ELF-1 (cell line): ENCODE measurements at regions not wholly inside any gene's neighbourhood (a gene's known extent, or its start where the extent isn't known, plus 50 kb on each side); places are given as distances from the start of the nearest gene placed in this dataset.
A peak's percentile ranks its signal among the peaks of the same experiment; 100 is the strongest.
"Not testable (repeated sequence)": the region's sequence is repeated elsewhere in the genome, so short reads cannot be mapped to it uniquely, and the experiment has no call there.

Source experiments
- DNase-seq: peaks from one replicate; pipeline ENCODE4 v3.0.0-alpha.2; 2016; ENCODE audit warnings: low read depth, low spot score

DNA sequence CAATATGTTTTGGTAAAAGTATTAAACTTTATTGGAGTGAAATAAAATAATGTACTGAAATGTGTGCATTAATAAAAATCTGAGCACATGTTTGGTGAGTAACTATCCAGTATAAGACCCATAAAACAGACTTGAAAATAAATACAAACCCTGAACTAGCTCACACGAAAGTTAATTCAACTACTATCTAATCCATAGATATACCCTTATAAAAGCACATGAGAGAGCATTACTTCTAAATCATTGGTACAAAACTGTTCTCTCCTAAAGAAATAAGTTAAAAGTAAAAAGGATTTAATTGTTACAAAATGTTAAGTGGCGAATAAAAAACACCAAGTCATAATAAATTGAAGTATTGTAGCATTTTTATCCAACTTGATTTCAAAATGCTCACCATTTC is 295.6 kb downstream of the PTPRC start:
- DNase-seq = no peak

DNA sequence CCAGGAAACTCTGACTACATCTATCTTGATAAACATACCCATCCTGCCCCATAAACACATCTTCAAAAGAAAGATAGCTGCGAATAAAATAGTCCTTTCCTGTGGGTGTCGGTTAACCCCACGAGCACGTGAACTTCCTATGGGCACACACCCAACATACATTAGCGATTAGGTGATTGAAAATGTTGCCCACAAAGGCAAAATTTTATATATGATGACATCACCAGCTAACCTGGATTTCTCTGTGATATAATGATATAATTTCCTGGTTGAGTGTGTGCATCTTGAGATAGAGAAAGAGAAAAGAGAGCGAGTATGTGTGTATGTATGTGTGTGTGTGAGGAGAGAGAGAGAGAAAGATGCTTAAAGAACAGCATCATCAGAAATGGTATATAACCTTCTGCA is 296.1 kb downstream of the PTPRC start:
- no peak for DNase-seq

DNA sequence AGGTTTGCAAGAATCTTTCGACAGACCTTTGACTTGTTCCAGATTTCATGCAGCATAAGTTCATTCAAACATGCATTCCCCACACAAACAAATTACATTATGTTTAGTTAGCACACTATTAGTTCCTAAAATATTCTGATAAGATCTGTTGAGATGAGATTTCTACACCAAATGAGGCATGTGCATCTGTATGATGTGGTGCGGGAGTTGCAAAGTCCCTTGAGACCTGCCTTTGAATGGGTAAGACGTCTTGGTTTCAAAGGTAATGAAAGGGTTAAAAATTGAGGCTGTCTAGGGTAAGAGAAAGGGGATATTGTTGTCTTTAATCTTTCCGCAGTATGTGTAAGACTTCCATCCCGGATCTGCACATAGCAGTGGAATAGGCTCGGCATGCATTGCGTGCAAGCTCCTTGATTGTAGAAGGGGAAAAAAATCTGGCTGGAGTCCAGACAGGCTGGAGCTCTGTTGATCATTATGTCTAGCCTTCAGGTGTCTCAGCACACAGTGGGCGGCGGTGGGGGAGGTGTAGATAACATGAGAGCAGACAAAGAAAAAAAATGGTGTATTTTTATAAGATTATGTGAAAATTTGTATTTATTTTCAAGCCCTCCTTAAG is 296.6 kb downstream of the PTPRC start:
- DNase-seq = no peak

DNA sequence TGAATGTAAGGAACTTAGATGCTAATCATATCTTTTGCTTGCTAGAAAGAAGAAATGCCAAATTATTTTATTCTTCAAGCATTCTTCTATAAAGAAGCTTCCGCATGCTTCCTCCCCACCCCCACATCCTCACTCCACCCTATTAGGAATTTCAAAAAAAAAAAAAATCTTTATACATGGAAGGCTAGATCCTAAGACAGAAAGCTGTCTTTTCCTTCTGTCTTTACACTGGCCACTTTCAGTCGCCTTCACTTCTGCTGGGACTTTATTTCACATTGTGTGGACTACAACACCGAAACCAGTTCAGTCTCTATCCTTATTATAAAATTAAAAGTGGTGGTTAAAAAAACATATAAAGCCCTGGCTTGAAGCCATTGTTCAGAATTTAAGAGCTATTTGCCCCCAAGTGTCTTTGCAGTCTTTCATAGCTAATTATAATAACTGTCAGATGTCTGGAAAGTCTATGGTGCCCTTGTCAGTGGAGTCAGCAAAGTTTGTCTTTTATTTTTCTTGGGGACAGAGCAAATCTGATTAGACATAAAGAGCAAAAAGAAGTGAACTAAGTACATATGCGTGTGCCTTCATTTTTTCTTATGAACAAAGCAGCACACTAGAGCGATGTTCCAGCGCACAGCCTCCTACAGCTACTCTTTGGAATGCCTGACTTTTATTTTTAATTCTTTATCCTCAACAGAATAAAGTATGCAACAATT is 297.7 kb downstream of the PTPRC start:
- no peak for DNase-seq

DNA sequence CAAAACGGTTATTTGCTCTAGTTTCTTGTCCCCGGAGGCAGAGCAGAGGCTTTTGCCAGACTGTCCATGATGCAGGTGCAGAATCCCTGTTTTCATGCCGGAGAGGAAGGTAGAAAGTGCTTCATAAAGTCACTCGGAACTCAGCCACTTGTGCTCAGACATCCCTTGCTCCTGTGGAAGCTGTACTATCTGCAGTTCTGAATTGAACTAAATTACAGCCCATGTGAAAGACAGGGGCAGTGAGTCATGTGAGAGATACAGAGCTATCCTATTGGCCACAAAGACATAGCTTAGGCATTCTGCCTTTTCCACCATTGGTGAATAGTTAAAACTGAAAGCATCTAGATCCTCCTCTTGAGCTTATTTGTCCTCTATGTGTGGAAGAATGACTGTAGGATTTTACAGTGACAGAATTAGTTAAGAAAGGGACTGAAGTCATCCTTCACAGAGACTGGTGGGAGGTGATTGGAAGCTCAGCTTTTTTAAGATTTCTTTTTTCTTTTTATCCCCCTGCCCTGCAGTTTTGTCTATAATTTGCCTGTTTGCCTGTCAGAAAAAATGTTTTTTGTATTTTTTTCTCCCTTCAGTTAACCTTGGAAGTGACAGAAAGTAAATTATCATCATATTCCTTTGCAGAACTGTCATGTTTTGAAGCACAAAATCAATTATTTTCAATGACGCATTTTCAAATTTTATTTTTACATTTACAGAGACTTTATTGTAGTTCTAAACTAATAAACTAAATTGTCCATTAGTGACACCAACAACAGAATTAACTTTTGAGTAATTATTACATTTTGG is 298.6 kb downstream of the PTPRC start:
- DNase-seq = peak; percentile 1

DNA sequence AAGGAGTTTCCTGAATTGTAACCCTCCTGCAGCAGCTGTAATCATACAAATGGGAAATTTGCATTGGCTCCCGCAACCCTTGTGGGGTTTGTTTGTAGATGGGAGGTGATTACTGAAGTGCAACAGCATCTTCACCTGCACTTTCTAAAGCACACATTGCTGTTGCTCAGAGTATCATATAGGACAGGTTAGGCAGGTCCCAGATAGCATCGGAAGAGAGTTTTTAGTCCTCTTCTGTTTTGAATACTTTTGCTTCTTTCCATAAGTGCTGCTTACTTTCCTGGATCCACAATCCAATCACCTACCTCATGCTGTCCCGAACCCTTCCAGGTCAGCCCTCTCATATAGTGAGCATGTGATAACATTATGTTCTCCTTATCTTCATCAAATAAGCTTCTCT is 300.4 kb downstream of the PTPRC start:
- no peak for DNase-seq

DNA sequence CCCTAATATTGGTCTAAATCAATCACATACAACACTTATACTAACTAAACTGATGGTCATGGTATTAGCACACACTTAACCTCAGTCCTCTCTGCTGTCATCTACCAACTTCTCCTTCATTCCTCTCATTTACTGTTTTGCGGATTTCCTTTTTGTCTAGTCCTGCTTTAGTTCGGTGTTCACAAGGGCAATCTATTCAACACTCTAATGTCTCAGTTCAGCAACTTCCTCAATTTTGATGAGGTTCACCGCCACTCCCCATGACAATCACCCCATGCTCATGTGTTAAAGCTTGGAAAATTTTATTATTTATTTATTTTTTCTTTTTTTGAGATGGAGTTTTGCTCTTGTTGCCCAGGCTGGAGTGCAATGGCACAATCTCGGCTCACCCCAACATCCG is 301.1 kb downstream of the PTPRC start:
- no peak for DNase-seq

DNA sequence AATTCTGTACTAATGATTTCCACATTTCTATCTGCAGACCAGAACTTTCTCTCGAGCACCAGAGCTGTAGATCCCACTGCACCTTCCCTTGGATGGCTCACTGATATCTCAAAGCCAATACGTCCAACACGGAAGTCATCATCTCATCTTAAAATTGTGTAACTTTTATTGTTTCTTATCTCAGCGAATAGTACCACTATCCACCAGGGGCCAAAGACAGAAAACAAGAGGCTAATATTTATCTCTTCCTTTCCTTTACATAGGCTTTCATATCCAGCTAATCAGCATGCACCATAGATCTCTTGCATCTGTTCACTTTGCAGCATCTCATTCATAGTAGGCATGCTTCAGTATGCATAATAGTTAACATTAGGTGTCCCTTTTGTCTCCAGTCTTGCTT is 303.6 kb downstream of the PTPRC start:
- no peak for DNase-seq

DNA sequence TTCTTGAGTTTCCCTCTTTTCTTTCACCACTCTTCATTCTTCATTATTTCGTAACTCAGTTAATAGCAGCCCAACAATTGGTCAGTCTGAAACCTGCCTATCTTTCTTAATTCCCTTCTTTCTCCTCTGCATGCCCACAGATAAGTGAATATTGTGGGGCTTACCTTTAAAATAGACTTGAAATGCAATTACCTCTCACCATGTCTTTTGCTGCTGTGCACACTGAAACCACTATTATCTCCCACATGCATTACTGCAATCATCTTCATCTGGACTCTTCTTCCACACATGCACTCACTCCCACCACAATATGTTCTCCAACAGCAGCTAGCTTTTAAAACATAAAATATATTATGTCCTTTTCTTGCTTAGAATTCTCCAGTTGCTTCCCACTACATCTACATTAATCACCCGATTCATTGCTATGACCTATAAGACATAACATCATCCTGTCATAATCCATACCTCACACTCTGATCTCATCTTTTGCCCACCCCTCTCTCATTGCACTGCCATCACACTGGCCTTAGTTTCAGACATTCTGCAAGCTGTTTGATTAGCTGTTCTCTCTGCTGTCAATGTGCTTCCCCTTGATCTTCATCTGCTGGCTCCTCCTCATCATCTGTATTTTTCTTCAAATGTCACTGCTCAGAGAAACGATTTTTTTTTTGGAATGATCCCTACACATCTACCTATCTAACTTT is 304.8 kb downstream of the PTPRC start:
- no peak for DNase-seq

DNA sequence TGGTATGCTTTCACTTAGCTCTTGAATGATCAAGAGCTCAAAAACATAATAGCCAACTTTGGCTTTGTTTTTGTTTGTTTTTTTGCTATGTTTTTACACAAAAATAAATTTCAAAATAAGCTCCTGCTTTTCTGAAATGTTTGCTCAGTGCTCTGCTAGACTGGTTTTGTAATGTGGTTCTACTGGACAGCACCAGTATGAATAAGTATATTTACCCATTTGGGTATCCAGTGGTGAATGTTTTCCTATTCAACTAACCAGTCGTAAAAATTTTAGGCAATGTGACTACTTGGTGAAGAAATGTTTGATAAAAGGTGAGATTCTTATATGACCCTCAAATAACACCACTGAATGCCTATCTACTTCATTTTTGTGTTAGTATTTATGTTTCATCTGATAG is 308.6 kb downstream of the PTPRC start:
- DNase-seq = no peak

DNA sequence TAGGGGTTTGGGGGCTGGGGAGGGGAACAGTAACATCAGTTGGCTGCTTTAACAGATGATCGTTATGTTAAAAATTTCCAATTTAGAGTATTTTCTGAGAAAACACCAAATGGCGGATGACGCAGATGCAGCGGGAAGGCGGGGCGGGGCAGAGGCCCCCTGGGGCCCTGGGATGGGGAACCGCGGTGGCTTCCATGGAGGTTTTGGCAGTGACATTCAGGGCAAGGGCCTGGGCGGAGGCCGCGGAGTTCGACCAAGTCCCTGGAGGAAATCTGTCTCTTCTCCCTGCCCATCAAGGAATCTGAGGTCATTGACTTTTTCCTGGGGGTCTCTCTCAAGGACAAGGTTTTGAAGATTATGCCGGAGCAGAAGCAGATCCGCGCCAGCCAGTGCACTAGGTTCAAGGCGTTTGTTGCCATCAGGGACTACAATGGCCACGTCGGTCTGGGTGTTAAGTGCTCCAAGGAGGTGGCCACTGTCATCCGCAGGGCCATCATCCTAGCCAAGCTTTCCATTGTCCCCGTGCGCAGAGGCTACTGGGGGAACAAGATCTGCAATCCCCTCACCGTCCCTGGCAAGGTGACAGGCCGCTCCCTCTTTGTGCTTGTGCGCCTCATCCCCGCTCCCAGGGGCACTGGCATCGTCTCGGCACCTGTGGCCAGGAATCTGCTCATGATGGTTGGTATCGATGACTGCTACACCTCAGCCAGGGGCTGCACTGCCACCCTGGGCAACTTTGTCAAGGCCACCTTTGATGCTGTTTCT is 310.2 kb downstream of the PTPRC start:
- DNase-seq = no peak

DNA sequence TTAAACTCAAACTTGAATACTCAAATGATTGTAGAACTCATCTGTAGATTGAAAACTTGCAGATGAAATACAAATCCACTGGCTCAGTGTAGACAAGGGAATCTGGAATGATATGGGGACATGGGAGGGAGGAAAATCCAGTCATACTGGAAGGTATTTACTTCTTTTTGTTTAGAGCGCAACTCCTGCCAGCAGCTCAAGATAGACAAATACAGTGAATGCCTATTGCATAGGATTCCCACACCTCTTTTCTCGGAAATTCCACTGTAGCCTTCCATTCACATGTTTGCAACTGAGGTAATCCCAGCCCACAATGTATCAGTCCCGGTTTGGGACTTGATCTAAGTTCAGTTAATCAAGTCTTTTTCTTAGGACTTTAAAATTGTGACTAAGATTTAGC is 311.2 kb downstream of the PTPRC start:
- DNase-seq = no peak

DNA sequence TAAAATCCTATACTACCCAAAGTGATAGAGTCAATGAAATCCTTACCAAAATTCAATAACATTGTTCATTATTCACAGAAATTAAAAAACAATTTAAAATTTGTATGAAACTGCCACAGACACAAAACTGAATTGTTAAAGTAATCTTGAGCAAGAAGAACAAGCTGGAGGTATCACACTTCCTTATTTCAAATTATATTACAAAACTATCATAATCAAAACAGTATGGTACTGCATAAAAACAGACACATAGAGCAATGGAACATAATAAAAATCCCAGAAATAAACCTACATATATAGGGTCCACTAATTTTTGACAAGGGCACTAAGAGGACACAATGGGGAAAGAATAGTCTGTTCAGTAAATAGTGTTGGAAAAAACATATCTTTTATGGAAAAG is 316.2 kb downstream of the PTPRC start:
- DNase-seq = no peak

DNA sequence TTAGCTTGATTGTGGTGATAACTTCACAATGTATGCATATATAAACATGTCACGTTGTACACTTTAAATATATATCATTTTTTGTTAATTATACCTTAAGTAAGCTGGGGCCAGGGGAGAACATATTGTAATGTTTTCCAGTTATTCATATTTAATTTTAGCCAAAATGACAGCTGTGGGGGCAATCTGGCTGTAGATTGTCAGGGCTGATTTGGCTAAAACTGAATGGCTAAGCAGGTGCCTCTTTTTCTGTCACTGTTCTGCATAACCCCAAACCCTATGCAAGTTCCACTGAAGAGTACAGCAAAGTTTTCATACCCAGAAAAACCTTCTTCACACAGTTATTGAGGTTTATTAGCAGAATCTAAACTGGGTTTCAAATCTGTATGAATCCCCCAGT is 318.2 kb downstream of the PTPRC start:
- no peak for DNase-seq

DNA sequence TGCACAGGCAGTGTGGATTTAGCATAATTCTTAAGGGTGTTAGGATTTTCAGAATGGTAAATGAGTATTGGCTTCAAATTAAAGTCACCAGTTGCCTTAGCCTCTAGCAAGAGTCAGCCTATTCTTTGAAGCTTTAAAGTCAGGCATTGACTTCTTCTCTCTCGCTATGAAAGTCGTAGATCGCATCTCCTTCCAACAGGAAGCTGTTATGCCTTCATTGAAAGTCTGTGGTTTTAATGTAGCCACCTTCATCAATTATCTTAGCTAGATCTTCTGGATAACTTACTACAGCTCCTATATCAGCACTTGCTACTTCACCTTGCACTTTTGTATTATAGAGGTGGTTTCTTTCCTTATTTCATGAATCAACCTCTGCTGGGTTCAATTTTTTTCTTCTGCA is 320.2 kb downstream of the PTPRC start:
- DNase-seq = no peak

DNA sequence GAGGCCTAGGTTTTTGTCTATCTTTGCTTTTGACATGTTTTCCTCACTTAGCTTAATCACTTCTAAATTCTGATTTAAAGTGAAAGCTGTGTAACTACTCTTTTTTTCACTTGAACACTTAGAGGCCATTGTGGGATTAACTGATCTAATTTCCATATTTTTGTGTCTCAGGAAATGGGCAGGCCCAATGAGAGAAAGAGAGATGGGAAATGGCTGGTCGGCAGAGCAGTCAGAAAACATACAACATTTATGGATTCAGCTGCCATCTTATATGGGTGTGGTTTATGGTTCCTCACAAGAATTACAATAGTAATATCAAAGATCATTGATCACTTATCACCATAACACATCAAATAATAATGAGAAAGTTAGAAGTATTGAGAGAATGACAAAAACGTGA is 320.8 kb downstream of the PTPRC start:
- no peak for DNase-seq

DNA sequence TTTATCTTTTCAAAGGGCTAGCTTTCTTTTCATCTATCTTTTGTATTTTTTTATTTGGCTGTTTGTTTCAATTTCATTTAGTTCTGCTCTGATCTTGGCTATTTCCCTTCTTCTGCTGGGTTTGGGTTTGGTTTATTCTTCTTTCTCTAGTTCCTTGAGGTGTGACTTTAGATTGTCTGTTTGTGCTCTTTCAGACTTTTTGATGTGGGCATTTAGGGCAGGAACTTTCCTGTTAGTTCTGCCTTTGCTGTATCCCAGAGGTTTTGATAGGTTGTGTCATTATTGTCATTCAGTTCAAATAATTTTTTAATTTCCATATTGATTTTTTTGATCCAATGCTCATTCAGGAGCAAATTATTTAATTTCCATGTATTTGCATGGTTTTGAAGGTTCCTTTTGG is 325.0 kb downstream of the PTPRC start:
- not testable (repeated sequence) for DNase-seq

DNA sequence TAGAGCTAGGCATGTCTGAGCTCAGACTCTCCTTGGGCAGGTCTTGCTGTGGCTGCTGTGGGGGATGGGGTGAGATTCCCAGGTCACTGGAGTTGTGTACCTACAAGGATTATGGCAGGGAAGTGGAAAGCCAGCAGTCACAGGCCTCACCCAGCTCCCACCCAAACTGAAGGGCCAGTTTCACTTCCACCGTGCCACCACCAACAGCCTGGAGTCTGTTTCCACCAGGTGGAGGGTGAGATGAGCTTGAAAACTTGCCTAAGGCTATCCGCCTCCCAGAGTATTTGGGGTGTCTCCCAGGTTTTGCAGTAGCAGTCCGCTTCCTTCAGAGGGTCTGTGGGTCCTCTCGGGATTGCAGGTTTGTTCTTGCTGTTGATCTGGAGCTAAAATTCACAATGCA is 327.7 kb downstream of the PTPRC start:
- no peak for DNase-seq

DNA sequence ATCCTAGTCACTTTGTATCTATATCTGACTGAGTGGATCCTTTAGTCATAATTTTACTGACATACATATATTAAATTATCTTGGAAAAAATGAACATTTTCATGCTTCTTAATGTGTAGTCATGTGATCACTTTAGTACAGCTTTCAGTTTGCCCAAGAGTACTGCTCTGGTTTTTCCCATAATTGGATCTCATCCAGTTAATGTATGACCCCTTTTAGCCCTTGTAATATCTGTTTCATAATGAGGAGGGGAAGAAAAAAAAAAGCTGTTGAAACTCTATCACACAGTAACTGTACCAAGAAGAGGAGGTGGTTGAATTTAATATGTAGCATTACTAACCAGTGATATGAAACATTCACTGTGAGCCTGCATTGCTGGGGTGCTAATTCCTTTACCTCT is 328.7 kb downstream of the PTPRC start:
- no peak for DNase-seq

DNA sequence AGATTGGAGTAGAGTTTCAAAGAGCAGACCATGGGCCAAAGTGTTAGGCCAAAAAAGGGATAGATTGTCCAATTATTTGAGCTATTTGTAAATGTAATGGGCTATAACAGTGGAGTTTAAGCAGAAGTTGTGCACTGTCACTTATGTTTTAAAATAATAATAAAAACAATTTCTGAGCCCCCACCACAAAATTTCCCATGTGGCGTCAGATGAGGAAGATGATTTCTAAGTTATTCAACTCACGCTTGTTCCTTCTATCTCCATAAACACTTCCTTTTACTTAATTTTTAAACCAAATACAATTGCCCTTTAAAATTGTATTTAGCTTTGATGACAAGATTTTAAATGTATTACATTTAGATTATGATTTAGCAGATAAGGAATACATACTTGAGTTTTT is 330.0 kb downstream of the PTPRC start:
- DNase-seq = no peak

DNA sequence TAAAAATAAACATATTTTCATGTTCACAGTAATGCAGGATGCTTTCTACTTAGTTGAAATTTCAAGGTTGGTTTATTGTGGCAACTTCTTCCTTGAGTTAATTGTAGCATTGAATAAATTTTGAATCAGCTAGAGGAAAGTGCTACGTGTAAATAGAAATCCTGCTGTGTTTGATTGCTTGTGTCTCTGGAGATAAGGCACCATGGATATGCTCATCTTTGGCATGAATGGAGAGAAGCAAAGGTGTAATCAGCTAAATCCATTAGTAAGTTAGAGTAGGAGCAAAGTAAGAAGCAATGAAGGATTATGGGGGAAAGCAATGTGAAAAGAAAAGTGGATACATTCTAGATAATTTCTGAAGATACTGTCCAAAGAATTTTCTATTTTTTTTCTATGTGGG is 331.1 kb downstream of the PTPRC start:
- no peak for DNase-seq

DNA sequence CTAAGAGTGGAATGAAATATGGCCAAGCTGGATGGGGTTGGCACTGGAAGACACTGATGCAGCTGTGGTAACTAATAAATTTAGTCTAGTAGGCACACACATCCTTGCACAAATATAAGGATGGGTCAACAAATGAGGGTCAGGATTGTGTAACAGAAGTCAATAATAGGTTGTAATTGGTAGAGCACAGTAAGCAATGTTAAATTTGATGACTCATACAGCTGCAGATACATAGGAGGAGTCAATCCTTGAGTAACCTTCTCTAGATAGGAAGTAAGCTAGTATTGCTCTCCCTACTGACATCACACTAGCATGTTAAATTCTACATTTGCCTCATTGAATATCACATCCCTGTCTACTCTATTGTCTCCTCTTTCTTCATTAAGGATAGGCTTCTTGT is 332.1 kb downstream of the PTPRC start:
- no peak for DNase-seq
